Loucy (cell line): ENCODE measurements at regions not wholly inside any gene's neighbourhood (a gene's known extent, or its start where the extent isn't known, plus 50 kb on each side); places are given as distances from the start of the nearest gene placed in this dataset.

Experiments
- CTCF ChIP-seq: fragments of 200-600 bp; sonication (generic); conservative IDR thresholded peaks from 2 replicates; pipeline ENCODE4 v1.5.1; 2014; ENCODE audit warnings: mild to moderate bottlenecking, antibody characterized with exemption, low read length
- EZH2phosphoT487 ChIP-seq: fragments of 200-600 bp; IDR thresholded peaks from 2 replicates; pipeline ENCODE4 v1.6.1; 2018; ENCODE audit warnings: antibody characterized with exemption, mild to moderate bottlenecking, moderate library complexity, borderline replicate concordance

- TF ChIP-seq CTCF (no peak), EZH2phosphoT487 (no peak)
Observed at GRCh38 chr13:104487006-104487405, 1420.8 kb upstream of the SLC10A2 start.
